GM20000 (cell line): ENCODE measurements at regions not wholly inside any gene's neighbourhood (a gene's known extent, or its start where the extent isn't known, plus 50 kb on each side); places are given as distances from the start of the nearest gene placed in this dataset.

Experiments
- DNase-seq: peaks from one replicate; pipeline ENCODE4 v3.0.0; 2012; ENCODE audit warnings: low spot score
- TF ChIP-seq, protein P1 (sequence below): IDR thresholded peaks from 2 replicates; pipeline ENCODE4 v1.5.1; 2012; ENCODE audit warnings: mild to moderate bottlenecking, control low read depth; ENCODE audit errors: extremely low read depth, missing control alignments

DNA sequence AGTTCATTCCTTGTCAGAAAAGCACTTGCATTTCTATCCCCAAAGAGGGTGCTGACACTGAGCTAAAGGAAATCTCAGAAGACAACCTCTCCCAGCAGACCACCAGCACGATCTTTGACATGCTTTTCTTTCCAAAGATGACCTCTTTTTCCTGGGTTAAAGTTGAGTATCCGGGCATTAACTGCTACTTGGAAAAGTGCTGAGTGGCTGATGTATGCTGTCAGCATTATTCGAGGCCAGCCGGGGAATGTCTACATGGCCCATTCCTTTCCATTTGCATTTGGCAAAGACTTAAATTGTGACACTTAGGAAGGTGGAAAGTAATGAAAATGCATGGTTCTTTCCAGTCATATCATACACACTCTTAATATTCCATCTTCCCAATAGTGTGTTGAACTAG is 90.6 kb upstream of the SKAP2 start:
- DNase-seq, result no peak
- TF ChIP-seq, protein P1, sequence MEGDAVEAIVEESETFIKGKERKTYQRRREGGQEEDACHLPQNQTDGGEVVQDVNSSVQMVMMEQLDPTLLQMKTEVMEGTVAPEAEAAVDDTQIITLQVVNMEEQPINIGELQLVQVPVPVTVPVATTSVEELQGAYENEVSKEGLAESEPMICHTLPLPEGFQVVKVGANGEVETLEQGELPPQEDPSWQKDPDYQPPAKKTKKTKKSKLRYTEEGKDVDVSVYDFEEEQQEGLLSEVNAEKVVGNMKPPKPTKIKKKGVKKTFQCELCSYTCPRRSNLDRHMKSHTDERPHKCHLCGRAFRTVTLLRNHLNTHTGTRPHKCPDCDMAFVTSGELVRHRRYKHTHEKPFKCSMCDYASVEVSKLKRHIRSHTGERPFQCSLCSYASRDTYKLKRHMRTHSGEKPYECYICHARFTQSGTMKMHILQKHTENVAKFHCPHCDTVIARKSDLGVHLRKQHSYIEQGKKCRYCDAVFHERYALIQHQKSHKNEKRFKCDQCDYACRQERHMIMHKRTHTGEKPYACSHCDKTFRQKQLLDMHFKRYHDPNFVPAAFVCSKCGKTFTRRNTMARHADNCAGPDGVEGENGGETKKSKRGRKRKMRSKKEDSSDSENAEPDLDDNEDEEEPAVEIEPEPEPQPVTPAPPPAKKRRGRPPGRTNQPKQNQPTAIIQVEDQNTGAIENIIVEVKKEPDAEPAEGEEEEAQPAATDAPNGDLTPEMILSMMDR, result no peak

DNA sequence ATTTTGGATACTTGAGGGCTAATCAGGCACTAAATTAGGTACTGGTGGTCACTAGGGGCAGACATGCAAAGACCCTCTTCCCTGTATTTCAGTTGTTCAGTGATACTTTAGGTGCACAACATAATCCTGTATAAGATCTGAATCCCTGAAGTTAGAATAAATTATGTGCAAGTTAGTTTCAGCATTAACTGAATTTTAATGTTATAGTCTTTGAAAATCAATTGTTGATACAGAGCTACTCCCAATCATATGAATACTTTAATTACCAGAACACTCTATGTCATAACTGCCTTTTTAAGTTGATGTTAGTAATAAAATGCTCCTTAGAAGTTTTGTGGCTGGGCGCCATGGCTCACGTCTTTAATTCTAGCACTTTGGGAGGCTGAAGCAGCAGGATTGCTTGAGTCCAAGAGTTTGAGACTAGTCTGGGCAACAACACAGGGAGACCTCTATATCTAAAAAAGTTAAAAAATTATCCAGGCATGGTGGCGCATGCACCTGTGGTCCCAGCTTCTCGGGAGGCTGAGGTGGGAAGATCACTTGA is 87.1 kb upstream of the SKAP2 start:
- TF ChIP-seq, protein P1, result no peak

DNA sequence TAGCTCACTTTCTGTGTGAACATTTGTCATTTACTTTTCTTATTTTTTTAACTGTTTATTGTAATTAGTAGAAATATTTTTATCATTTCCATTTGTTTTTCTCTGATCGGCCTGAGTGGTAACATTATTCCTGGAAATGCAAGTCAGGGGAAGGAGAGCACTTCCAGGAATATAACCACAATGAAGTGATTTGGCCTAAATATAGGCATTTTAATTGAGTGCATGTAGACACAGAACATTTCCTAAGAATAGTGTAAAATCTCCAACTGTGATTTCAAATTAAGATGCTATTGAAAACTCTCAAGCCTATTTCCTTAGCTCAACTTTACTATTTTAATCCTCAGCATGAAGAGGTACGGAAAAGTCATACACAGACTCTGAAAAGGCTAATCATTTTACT is 86.5 kb upstream of the SKAP2 start:
- DNase-seq, result no peak
- TF ChIP-seq, protein P1, result no peak

More for the DNA sequence above, 87.1 kb upstream of the SKAP2 start:
- DNase-seq, result no peak

DNA sequence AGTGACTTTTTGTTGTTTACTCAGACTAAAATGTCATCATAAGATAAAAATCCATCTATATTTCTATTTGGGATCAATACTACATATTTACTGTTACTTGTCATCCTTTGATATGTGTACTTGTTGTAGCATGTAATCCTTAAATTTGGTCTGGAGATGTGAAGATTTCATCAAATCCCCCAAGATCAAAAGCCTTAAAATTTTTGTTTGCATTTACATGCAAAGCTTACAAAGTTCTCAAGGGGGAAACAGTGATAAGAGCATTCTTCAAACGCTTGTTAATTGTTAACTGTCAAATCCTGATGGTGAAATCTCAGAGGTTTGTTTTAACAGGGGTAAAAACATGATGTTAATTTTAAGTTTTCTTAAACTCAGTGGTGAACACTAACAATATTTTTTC is 84.9 kb upstream of the SKAP2 start:
- TF ChIP-seq, protein P1, result no peak

DNA sequence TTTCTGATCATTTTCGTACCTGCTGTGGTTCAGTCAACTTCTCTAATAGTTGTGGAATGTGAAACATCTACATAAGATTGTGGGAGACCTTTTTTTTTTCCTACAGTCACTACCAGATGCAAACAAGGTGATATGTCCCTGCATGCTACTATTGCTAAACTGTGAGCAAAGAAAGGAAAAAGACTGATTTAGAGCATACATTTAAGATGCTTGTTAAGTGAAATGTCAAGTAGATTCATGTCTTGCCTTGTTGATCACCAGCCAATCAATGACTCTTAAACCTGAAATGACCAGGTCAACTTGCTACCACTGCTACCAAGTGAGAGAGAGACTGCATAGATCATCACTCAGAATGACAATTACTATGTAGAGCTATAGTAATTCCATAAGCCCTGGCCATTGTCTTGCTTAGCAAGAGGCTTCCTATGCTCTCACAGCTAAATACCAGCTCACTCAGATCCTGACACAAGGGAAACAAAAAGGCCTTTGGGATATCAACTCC is 84.3 kb upstream of the SKAP2 start:
- no peak for DNase-seq
- TF ChIP-seq, protein P1, result no peak

More for the DNA sequence above, 84.9 kb upstream of the SKAP2 start:
- no peak for DNase-seq

DNA sequence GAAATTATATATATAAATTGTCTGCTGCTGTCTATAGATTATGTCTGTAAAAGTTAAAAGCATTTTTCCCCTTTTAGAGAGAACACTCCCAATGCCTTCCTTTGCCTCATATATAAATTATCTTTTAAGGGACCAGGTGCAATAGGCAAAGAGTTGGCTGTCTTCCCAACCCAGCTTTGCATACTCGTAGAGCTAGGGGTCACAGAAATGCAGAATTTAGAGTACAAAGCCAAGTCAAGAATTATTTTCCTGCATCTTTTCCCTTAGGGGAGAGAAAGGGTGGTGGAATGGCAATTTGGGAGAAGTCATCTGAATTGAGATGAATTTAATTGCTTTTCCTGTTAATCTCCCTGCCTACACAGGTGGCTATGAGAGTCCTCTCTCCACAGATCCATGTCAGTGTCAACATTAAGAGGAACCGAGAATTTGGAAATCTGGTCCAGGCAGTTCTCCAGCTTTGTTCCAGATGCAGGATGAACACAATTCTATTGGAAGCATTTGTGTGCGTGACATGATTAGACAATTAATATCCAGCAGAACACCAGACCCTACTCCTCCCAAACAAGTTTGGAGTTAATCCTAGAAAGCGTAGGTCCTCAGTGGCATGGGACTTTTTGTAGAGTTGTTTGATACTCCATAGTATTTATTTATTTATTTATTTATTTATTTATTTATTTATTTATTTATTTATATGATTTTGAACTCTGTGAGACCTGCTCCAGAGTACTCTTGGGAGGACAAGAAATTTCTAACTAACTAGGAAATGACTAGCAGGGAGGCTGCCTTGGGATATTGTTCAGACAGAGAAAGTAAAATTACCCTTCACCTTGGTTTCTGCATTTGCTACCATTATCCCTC is 80.3 kb upstream of the SKAP2 start:
- TF ChIP-seq, protein P1, result no peak
- DNase-seq, result no peak

DNA sequence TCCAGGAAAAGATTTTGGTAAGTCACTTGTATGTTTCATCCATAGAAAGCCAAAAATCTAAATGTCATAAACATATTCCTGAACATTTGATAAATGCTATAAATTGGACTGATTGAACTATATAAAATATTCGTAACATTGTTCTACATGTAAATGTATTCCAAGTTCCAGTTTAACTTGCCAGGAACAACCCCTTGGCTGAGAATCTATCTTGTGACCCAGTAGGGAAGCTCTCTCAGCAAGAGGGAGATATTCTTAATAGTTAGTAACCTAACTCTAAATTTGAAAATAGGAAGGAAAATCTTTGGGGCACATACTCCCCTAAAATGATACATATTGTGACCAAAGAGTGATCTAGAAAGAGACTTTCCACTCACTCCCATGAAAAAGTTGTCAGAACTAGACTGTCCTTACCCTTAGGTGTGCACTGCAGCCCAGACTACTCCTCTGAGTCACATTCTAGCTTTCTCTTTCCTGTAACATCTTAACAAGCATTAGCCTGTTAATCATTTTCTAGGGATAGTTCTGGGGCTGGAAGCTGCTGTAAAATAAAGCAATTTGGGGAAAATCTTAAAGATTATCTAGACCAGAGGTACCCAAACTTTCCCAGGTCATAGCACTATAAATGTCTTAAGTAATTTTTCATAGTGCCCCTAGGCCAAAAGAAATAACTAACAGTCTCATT is 73.7 kb upstream of the SKAP2 start:
- no peak for DNase-seq
- TF ChIP-seq, protein P1, result no peak
